ENCODE measurements at regions not wholly inside any gene's neighbourhood (a gene's known extent, or its start where the extent isn't known, plus 50 kb on each side); places are given as distances from the start of the nearest gene placed in this dataset.
"Not testable (repeated sequence)": the region's sequence is repeated elsewhere in the genome, so short reads cannot be mapped to it uniquely, and the experiment has no call there.

- no peaks in the 10 kb centered on the region for H3K9me3 ChIP-seq
- no peak for DNase-seq (ENCODE audit: extremely low spot score in 2 of 2)
- no peaks in the 10 kb centered on the region for H3K4me1 ChIP-seq
- intact Hi-C loops (cut with DNase I), result no loop called here
- no peak for TF ChIP-seq POLR2A (IDR thresholded peaks at IDR 0.05)
- TF ChIP-seq CTCF (IDR thresholded peaks at IDR 0.05), result no peak
- TF ChIP-seq POLR2AphosphoS5 (IDR thresholded peaks at IDR 0.05; ENCODE audit: insufficient read depth in 1 of 2, low read depth in 1 of 2), result no peak
- H3K27ac ChIP-seq, result no peak overlapping the region
- H3K27me3 ChIP-seq, result no peaks in the 10 kb centered on the region
- no peak overlapping the region for H3K4me3 ChIP-seq
- H3K36me3 ChIP-seq, result no peaks in the 10 kb centered on the region
Measured at GRCh38 chrX:150087612-150088011, 149.3 kb upstream of the EOLA2 start.

- no peak for TF ChIP-seq CTCF (IDR thresholded peaks at IDR 0.05)
- TF ChIP-seq POLR2AphosphoS5 (IDR thresholded peaks at IDR 0.05; ENCODE audit: insufficient read depth in 1 of 2, low read depth in 1 of 2), result no peak
- TF ChIP-seq POLR2A (IDR thresholded peaks at IDR 0.05), result no peak
- Histone ChIP-seq H3K36me3 (no peaks in the 10 kb centered on the region), H3K4me1 (no peaks in the 10 kb centered on the region), H3K27me3 (no peaks in the 10 kb centered on the region), H3K9me3 (no peaks in the 10 kb centered on the region), H3K4me3 (no peak overlapping the region), H3K27ac (no peak overlapping the region)
- intact Hi-C loops (cut with DNase I), result no loop called here
- DNase-seq (ENCODE audit: extremely low spot score in 2 of 2), result peak in 1 of 2 donors; percentile 65
Measured at GRCh38 chrX:150088042-150088441, 149.8 kb upstream of the EOLA2 start.

DNA sequence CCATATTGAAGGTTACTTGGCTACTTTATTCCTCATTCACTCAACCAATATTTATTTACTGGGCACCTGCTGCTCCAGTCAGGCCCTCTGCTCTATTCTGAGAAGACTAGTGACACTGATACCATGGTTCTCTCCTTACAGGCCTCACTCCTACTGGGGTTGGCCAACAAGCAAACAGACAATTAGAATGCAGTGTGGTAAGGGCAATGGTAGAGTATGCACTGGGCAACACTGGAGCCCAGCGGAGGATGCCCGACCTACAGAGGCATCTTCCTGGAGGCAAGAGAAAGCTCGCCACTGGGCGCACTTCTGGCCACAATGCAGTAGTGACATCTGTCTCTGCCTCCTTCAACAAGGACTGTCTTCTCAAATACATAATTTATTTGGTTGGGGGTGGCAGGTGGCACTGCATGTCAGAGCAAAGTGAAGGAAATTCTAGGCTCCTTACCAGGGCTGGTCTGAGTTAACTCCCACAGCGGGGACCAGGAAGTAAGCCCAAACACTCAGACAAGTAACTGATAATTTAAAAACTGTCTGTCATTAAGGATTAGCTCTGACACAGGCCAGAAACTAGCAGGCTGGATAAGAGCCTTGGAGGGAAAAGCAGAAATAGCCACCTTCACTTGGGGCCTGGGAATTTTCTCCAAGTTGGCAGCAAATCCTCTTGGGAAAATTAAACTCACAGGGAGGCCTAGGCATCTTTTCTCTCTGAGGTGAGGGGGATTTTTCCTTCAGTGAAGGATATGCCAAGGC is 150.7 kb upstream of the EOLA2 start:
- Histone ChIP-seq H3K27me3 (no peaks in the 10 kb centered on the region), H3K4me1 (no peaks in the 10 kb centered on the region), H3K27ac (no peak overlapping the region), H3K9me3 (no peaks in the 10 kb centered on the region), H3K36me3 (no peaks in the 10 kb centered on the region), H3K4me3 (no peak overlapping the region)
- TF ChIP-seq POLR2AphosphoS5 (IDR thresholded peaks at IDR 0.05; ENCODE audit: insufficient read depth in 1 of 2, low read depth in 1 of 2), result no peak
- DNase-seq (ENCODE audit: extremely low spot score in 2 of 2), result peak in 1 of 2 donors; percentile 54
- intact Hi-C loops (cut with DNase I), result no loop called here

DNA sequence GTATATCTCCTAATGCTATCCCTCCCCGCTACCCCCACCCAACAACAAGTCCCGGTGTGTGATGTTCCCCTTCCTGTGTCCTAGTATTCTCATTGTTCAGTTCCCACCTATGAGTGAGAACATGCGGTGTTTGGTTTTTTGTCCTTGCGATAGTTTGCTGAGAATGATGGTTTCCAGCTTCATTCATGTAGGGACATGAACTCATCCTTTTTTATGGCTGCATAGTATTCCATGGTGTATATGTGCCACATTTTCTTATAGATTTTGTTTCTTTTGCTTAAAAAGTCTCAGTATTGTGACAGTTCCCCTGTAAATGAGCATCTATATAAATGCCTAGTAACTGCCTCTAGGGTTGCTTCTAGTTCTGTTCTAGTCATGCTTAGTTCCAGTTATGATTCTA is 153.0 kb upstream of the EOLA2 start:
- H3K27me3 ChIP-seq; H3K27ac ChIP-seq; intact Hi-C loops (cut with DNase I); DNase-seq (ENCODE audit: extremely low spot score in 2 of 2); H3K4me1 ChIP-seq; H3K9me3 ChIP-seq; H3K4me3 ChIP-seq; H3K36me3 ChIP-seq: not testable (repeated sequence)

DNA sequence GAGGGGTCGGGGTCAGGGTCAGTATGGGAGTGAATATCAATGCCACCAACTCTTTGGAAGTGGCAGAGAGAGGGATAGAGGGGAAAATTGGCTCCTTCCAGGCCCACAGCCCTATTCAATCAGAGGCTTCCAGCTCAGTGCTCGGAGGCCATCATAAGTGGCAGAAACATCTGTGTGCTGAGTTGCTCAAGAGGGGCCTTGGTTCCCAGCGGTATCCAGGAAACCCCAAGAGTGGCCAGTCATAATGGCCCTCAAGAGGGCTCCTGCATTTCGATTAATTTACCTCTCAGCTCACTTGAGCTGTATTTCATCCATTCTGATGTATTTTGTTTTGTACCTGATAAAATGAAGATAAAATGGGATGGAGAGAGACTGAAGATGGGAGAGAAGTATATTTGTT is 154.3 kb upstream of the EOLA2 start:
- no peak for TF ChIP-seq POLR2A (IDR thresholded peaks at IDR 0.05)
- TF ChIP-seq POLR2AphosphoS5 (IDR thresholded peaks at IDR 0.05; ENCODE audit: insufficient read depth in 1 of 2, low read depth in 1 of 2), result no peak
- no peak for TF ChIP-seq CTCF (IDR thresholded peaks at IDR 0.05)
- no peak for DNase-seq (ENCODE audit: extremely low spot score in 2 of 2)
- intact Hi-C loops (cut with DNase I), result no loop called here
- Histone ChIP-seq H3K27me3 (no peaks in the 10 kb centered on the region), H3K27ac (no peak overlapping the region), H3K9me3 (no peaks in the 10 kb centered on the region), H3K4me1 (no peaks in the 10 kb centered on the region), H3K36me3 (no peaks in the 10 kb centered on the region), H3K4me3 (no peak overlapping the region)

DNA sequence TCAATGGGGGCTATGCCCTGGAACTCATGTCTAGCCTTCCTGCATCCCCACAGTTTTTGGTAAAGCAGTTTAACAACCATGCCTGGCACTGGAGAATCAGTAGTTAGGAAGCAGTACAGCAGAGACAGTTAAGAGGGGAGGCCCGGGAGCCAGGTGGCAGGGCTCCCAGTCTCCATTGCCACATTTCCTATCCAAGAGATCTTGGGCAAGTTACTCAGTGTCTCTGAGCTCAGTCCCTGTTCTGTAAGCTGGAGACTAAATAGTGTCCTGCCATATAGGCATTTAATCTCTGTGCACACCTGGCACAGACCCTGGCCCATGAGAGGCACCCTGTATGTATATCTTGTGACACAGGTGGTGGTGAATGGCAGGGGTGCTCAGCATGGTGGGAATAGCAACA is 156.1 kb upstream of the EOLA2 start:
- Histone ChIP-seq H3K9me3 (no peaks in the 10 kb centered on the region), H3K36me3 (no peaks in the 10 kb centered on the region), H3K27me3 (no peaks in the 10 kb centered on the region), H3K4me1 (no peaks in the 10 kb centered on the region), H3K4me3 (no peak overlapping the region), H3K27ac (no peak overlapping the region)
- intact Hi-C loops (cut with DNase I), result no loop called here
- no peak for TF ChIP-seq CTCF (IDR thresholded peaks at IDR 0.05)
- TF ChIP-seq POLR2AphosphoS5 (IDR thresholded peaks at IDR 0.05; ENCODE audit: insufficient read depth in 1 of 2, low read depth in 1 of 2), result no peak
- TF ChIP-seq POLR2A (IDR thresholded peaks at IDR 0.05), result no peak
- peak in 1 of 2 donors; percentile 75 for DNase-seq (ENCODE audit: extremely low spot score in 2 of 2)
